ENCODE measurements at regions not wholly inside any gene's neighbourhood (a gene's known extent, or its start where the extent isn't known, plus 50 kb on each side); places are given as distances from the start of the nearest gene placed in this dataset.

DNA sequence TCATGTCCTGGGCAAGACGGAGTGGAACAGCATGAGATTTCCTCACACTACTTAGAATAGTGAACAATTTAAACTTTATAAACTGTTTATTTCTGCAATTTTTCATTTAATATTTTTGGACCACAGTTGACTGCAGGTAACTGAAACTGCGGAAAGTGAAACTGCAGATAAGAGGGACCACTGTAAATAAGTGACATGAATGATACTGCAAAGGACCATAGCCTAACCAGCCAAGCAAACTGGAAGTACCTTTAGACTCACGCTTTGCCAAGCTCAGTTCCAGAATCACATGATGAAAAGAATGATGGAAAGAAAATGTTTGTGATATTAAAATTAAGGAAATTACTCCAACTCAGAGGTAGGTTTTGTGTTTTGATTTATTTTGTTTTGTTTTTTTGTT lies 94.6 kb upstream of the ITGA4 start:
- no peak for TF ChIP-seq POLR2AphosphoS5 (IDR thresholded peaks at IDR 0.05)
- TF ChIP-seq, protein P1, sequence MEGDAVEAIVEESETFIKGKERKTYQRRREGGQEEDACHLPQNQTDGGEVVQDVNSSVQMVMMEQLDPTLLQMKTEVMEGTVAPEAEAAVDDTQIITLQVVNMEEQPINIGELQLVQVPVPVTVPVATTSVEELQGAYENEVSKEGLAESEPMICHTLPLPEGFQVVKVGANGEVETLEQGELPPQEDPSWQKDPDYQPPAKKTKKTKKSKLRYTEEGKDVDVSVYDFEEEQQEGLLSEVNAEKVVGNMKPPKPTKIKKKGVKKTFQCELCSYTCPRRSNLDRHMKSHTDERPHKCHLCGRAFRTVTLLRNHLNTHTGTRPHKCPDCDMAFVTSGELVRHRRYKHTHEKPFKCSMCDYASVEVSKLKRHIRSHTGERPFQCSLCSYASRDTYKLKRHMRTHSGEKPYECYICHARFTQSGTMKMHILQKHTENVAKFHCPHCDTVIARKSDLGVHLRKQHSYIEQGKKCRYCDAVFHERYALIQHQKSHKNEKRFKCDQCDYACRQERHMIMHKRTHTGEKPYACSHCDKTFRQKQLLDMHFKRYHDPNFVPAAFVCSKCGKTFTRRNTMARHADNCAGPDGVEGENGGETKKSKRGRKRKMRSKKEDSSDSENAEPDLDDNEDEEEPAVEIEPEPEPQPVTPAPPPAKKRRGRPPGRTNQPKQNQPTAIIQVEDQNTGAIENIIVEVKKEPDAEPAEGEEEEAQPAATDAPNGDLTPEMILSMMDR (IDR thresholded peaks at IDR 0.05) = no peak
- no peak for TF ChIP-seq EP300 (IDR thresholded peaks at IDR 0.05)

Measured in stomach (tissue), 4 donors.